ENCODE measurements at regions not wholly inside any gene's neighbourhood (a gene's known extent, or its start where the extent isn't known, plus 50 kb on each side); places are given as distances from the start of the nearest gene placed in this dataset.

DNA sequence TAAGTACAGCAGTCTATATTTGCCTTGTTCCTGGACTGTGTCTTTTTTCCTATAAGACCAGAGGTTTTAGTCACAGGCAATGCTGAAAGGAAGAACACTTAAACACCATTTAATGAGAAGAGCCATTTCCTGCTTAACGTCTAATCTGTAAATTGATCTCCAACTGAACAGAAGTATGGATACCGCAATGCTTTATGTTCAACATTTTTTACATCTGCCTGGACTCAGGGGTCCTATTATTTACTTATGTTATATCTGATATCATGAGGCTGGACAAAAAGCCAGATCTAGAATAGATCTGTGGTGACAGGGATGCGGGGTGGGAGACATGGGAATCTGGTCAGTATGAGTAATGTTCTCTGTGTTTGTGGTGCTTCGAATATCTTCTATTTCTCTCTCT, 334.6 kb upstream of the MPDZ start:
- TF ChIP-seq, protein P1, sequence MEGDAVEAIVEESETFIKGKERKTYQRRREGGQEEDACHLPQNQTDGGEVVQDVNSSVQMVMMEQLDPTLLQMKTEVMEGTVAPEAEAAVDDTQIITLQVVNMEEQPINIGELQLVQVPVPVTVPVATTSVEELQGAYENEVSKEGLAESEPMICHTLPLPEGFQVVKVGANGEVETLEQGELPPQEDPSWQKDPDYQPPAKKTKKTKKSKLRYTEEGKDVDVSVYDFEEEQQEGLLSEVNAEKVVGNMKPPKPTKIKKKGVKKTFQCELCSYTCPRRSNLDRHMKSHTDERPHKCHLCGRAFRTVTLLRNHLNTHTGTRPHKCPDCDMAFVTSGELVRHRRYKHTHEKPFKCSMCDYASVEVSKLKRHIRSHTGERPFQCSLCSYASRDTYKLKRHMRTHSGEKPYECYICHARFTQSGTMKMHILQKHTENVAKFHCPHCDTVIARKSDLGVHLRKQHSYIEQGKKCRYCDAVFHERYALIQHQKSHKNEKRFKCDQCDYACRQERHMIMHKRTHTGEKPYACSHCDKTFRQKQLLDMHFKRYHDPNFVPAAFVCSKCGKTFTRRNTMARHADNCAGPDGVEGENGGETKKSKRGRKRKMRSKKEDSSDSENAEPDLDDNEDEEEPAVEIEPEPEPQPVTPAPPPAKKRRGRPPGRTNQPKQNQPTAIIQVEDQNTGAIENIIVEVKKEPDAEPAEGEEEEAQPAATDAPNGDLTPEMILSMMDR (IDR thresholded peaks at IDR 0.05; ENCODE audit: low read depth, low read length, poor library complexity, severe bottlenecking) = no peak
- no peak for TF ChIP-seq EZH2phosphoT487 (IDR thresholded peaks at IDR 0.05; ENCODE audit: borderline replicate concordance, low read length)

Measured in DOHH2 (cell line).